RWPE2 (cell line): ENCODE measurements at regions not wholly inside any gene's neighbourhood (a gene's known extent, or its start where the extent isn't known, plus 50 kb on each side); places are given as distances from the start of the nearest gene placed in this dataset.
A peak's percentile ranks its signal among the peaks of the same experiment; 100 is the strongest.

ENCODE experiments used
- ATAC-seq: fragments of 200-7000 bp; cut with Tn5 transposase; 3 replicates; pipeline ENCODE4 v1.9.1; 2021; ENCODE audit warnings: low read depth
- DNase-seq: peaks from one replicate; pipeline ENCODE4 v3.0.0-alpha.2; 2020; ENCODE audit warnings: low spot score
- H3K27ac ChIP-seq: fragments of 450-650 bp; 2 replicates; pipeline ENCODE4 v1.5.1; 2017; ENCODE audit warnings: mild to moderate bottlenecking; ENCODE audit not compliant: poor library complexity, severe bottlenecking
- H3K27me3 ChIP-seq: fragments of 250-450 bp; sonication (Bioruptor Pico); 2 replicates; pipeline ENCODE4 v1.5.1; 2021; ENCODE audit warnings: mild to moderate bottlenecking, moderate library complexity; ENCODE audit not compliant: insufficient read depth, poor library complexity, severe bottlenecking
- H3K36me3 ChIP-seq: fragments of 250-450 bp; sonication (Bioruptor Pico); 2 replicates; pipeline ENCODE4 v1.5.1; 2020; ENCODE audit warnings: low read depth, mild to moderate bottlenecking, moderate library complexity
- H3K4me1 ChIP-seq: fragments of 250-450 bp; sonication (Bioruptor Pico); 2 replicates; pipeline ENCODE4 v1.5.1; 2021; ENCODE audit warnings: mild to moderate bottlenecking, moderate library complexity; ENCODE audit not compliant: insufficient read depth, poor library complexity, severe bottlenecking
- H3K4me3 ChIP-seq: fragments of 250-450 bp; sonication (Bioruptor Pico); 2 replicates; pipeline ENCODE4 v1.5.1; 2021; ENCODE audit warnings: mild to moderate bottlenecking, moderate library complexity; ENCODE audit not compliant: severe bottlenecking
- H3K9me3 ChIP-seq: fragments of 250-450 bp; sonication (Bioruptor Pico); 2 replicates; pipeline ENCODE4 v1.5.1; 2021; ENCODE audit warnings: mild to moderate bottlenecking, moderate library complexity; ENCODE audit not compliant: severe bottlenecking
- TF ChIP-seq, protein P1 (sequence below): fragments of 450-650 bp; IDR thresholded peaks from one replicate; pipeline ENCODE4 v1.5.1; 2017; ENCODE audit warnings: mild to moderate bottlenecking, moderate library complexity; ENCODE audit not compliant: poor library complexity, severe bottlenecking

DNA sequence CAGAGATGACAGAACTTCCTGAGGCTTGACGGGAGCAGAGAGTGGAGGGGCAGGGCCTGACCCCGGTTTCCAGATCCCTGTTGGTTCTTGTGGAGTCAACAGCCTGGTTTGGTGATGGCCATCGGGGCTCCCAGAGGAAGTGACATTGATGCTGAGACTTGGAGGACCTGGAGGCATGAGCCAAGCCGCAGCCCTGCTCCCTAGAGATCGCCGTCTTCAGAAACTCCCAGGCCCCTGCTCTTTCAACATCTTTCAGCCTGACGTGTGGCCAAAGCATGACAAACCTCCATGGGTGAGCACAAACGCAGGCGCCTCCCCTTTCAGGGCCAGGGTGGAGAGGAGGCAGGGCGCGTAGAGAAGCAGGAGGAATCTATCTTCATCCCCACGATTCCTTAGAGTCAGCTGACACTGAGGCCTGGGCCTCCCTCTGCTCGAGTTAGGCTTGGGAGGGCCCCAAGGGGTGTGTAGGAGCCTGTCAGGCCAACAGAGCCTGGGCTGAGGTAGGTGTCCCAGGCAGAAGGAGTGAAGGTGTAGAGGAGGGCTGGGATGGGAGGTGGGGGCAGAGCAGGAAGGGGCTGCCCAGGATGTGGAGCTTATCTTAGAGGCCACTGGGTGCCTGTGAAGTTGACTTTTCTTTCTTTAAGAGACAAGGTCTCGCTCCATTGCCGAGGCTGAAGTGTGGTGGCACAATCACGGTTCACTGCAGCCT is 56.1 kb upstream of the MED9 start:
- no peak for ATAC-seq
- no peak overlapping the region for H3K27ac ChIP-seq
- H3K27me3 ChIP-seq = no peaks in the 10 kb centered on the region
- H3K9me3 ChIP-seq = no peaks in the 10 kb centered on the region
- TF ChIP-seq, protein P1, sequence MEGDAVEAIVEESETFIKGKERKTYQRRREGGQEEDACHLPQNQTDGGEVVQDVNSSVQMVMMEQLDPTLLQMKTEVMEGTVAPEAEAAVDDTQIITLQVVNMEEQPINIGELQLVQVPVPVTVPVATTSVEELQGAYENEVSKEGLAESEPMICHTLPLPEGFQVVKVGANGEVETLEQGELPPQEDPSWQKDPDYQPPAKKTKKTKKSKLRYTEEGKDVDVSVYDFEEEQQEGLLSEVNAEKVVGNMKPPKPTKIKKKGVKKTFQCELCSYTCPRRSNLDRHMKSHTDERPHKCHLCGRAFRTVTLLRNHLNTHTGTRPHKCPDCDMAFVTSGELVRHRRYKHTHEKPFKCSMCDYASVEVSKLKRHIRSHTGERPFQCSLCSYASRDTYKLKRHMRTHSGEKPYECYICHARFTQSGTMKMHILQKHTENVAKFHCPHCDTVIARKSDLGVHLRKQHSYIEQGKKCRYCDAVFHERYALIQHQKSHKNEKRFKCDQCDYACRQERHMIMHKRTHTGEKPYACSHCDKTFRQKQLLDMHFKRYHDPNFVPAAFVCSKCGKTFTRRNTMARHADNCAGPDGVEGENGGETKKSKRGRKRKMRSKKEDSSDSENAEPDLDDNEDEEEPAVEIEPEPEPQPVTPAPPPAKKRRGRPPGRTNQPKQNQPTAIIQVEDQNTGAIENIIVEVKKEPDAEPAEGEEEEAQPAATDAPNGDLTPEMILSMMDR = no peak
- H3K4me3 ChIP-seq = no peak overlapping the region
- H3K36me3 ChIP-seq = no peaks in the 10 kb centered on the region
- peak; percentile 31 for DNase-seq
- peaks cover 10% of the 10 kb centered on the region for H3K4me1 ChIP-seq

DNA sequence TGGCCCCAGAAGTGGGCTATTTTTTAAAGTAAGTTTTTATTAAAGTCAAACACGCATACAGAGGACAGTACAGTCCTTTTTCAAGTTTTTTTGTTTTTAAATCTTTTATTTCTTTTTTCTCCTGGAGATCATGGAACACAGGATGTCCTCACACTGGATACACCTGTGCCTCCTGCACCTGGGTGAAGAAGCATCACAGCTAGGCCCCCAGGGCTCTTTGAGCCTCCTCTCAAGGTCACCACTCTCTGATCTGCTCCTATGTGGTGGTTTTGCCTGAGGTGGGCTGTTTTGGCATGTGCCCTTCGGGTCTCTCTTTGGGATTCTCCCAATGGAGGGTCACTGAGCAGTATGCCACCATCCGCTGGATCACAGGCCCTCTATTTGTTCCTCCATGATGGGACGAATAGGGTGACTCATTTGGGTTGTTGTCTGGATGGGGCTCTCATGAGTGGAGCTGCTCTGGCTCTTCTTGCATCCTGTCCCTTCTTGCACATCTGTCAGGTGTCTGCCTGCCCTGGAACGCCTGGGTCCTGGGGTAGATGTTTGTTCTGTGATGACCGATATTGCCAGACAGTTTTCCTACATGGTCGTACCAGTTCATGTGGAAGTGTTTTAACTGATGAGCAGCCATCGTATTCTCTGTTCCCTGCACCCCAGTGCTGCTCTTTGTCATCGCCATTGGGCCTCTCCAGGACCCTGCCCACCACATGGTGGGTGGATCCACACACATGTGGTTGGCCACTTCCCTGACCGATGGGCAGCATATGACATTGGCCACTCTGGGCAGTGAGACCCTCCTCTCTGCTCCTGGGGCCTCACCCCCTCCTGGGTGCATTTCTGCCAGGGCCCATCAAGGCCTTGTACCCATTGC is 55.2 kb upstream of the MED9 start:
- Histone ChIP-seq H3K27me3 (no peaks in the 10 kb centered on the region), H3K9me3 (no peaks in the 10 kb centered on the region), H3K36me3 (no peaks in the 10 kb centered on the region), H3K4me1 (peaks cover 1% of the 10 kb centered on the region), H3K27ac (no peak overlapping the region), H3K4me3 (no peak overlapping the region)
- TF ChIP-seq, protein P1 = no peak
- ATAC-seq (no peak), DNase-seq (peak; percentile 29)

DNA sequence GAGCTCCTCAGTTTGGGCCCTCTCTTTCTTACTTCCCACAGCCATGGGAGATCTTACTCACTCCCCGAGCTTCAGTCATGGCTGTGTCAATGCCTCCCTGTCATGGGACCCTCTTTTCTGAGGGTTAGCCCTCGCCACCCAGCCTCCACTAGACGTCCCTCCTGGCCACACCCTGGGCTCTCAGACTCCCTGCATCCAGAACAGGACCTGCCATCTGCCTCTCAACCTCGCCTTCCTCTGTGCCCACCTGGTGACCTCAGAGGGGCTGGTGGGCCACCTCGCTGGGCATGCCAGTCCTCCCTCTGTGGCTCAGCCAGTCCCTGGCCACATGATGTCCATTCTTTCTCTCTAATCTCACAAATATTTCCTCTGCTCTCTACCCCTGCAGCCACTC is 54.6 kb upstream of the MED9 start:
- no peaks in the 10 kb centered on the region for H3K9me3 ChIP-seq
- ATAC-seq (no peak), DNase-seq (peak; percentile 23)
- no peak overlapping the region for H3K4me3 ChIP-seq
- H3K27me3 ChIP-seq = no peaks in the 10 kb centered on the region
- H3K27ac ChIP-seq = no peak overlapping the region
- no peaks in the 10 kb centered on the region for H3K36me3 ChIP-seq
- TF ChIP-seq, protein P1 = no peak
- H3K4me1 ChIP-seq = no peaks in the 10 kb centered on the region

GRCh38 chr17:17422641-17423040 is 54.2 kb upstream of the MED9 start:
- Histone ChIP-seq H3K27me3 (no peaks in the 10 kb centered on the region), H3K4me3 (no peak overlapping the region), H3K4me1 (no peaks in the 10 kb centered on the region), H3K36me3 (no peaks in the 10 kb centered on the region), H3K27ac (no peak overlapping the region), H3K9me3 (no peaks in the 10 kb centered on the region)
- TF ChIP-seq, protein P1 = no peak
- DNase-seq (peak; percentile 24), ATAC-seq (no peak)
